Erythroblast (primary cell): ENCODE measurements at regions not wholly inside any gene's neighbourhood (a gene's known extent, or its start where the extent isn't known, plus 50 kb on each side); places are given as distances from the start of the nearest gene placed in this dataset.

ENCODE experiments used
- GATA1 ChIP-seq: IDR thresholded peaks from 2 replicates; pipeline ENCODE4 v1.6.1; 2011; ENCODE audit warnings: low read depth, mild to moderate bottlenecking, control low read depth, low read length, moderate library complexity
- POLR2A ChIP-seq: IDR thresholded peaks from 2 replicates; pipeline ENCODE4 v1.6.1; 2011; ENCODE audit warnings: mild to moderate bottlenecking, low read length

DNA sequence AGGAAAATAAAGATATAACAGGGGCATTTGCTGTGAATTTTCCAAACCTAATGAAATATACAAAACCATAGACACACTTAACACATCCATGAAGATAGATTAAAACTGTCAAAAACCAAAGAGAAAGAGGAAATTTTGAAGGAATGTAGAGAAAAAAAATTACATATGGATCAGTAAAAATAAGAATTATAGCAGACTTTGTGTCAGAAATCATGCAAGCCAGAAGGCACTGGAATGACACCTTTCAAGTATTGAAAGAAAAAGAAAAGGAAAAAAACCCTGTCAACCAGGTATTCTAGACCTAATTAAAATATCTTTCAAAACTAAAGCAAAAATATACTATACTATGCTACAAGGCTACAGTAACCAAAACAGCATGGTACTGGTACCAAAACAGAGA is 125.8 kb upstream of the PALMD start:
- no peak for TF ChIP-seq POLR2A
- no peak for TF ChIP-seq GATA1
